HG03342 (cell line): ENCODE measurements at regions not wholly inside any gene's neighbourhood (a gene's known extent, or its start where the extent isn't known, plus 50 kb on each side); places are given as distances from the start of the nearest gene placed in this dataset.
A peak's percentile ranks its signal among the peaks of the same experiment; 100 is the strongest.
"Not testable (repeated sequence)": the region's sequence is repeated elsewhere in the genome, so short reads cannot be mapped to it uniquely, and the experiment has no call there.

Experiments
- ATAC-seq: cut with Tn5 transposase; IDR thresholded peaks from one replicate; pipeline ENCODE4 v1.9.1; 2021; ENCODE audit warnings: mild to moderate bottlenecking, moderate library complexity; ENCODE audit not compliant: unreplicated experiment

GRCh38 chr7:156046031-156046560, 233.8 kb upstream of the SHH start:
- no peak for ATAC-seq

- no peak for ATAC-seq
Observed at GRCh38 chr7:156043416-156044178, 231.3 kb upstream of the SHH start.

GRCh38 chr7:156041398-156041797, 229.1 kb upstream of the SHH start:
- ATAC-seq = no peak

- ATAC-seq = no peak
Observed at GRCh38 chr7:156039971-156040677, 227.9 kb upstream of the SHH start.

GRCh38 chr7:156039194-156039593, 226.9 kb upstream of the SHH start:
- ATAC-seq = no peak

DNA sequence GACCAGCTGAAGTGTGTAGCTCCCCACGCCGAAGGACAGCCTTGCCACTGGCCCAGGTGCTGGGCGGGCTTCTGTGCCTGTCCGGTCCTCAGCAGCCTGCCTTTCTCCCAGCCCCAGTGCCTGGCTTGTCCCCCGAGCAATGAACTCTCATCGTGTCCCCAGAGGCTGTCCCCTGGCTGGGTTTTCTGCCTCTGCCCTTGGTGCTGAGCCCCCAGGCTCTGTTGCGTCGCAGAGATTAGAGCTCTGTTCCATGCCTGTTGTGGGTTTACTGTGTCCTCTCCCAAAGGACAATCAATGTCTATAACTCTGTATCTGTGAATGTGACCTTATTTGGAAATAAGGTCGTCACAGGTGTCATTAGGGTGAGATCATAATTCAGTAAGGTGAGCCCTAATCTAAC, 226.1 kb upstream of the SHH start:
- ATAC-seq = no peak

GRCh38 chr7:156036153-156036552, 223.9 kb upstream of the SHH start:
- no peak for ATAC-seq

- ATAC-seq = not testable (repeated sequence)
Observed at GRCh38 chr7:156035387-156035786, 223.1 kb upstream of the SHH start.

DNA sequence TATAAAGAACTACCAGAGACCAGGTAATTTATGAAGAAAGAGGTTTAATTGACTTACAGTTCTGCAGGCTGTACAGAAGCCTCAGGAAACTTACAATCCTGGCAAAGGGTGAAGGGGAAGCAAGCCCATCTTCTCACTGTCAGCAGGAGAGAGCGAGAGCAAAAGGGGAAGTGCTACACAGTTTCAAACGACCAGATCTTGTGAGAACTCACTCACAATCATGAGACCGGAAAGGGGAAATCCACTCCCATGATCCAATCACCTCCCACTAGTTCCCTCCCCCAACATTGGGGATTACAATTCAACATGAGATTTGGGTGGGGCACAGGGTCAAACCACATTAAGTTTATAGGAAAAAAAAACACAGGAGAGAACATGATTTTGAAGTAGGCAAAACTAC, 222.1 kb upstream of the SHH start:
- peak; percentile 76 for ATAC-seq

- no peak for ATAC-seq
Observed at GRCh38 chr7:156032973-156033372, 220.7 kb upstream of the SHH start.

GRCh38 chr7:156031679-156032478, 219.6 kb upstream of the SHH start:
- no peak for ATAC-seq

GRCh38 chr7:156029460-156030007, 217.3 kb upstream of the SHH start:
- ATAC-seq = no peak

DNA sequence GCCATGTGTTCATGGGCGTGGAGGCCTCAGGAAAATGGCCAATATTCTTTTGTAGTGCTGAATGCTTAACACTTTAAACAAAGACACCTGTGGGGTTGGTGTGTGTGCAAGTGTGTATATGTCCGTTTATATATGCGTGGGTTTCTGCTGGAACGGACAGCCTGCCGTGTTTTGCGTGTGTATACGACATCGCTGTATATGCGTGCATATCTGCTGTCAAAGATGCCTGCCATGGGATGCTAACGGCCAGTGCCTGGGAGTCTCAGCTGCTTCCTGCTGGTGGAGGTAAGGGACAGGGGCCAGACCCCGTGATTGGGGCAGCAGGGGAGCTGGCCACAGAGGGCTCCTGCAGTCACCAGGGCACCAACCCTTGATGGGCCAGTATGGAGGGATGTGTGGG, 216.3 kb upstream of the SHH start:
- no peak for ATAC-seq

DNA sequence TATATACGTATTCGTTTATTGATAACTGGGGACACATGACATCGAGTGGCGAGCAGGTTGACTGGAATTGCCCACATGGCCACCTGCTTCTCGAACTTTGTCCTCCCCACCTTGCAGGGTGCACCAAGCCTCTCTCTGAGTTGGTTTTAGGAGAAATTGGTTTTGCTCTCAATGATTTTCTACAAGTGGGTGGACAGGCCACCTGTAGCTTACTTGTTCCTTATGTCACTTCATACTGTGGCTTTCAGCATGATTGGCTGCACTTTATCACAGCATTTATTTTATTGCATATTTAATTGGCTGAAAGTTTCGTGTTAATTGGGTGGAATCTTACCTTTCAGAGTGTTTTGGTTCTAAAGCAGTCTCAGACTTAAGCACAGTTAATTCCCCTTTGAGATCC, 215.6 kb upstream of the SHH start:
- no peak for ATAC-seq

DNA sequence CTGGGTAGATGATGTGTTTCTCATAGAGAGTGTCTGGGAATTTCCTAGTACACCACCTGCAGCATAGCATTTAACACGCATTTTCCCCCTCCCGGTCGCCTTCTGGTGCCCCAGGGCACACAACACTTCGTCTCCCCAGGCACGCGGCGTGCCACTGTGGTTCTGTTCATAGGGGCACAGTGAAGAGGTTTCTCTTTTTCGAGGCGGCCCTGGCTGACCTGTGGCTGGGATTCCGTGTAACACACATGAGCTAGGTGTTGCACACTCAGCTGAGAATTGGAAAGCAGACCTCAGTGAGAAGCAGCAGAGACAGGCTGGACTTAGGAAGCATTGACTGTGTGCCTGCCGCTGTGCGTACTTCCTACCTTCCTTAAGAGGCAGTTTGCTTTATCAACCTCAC, 214.3 kb upstream of the SHH start:
- no peak for ATAC-seq

DNA sequence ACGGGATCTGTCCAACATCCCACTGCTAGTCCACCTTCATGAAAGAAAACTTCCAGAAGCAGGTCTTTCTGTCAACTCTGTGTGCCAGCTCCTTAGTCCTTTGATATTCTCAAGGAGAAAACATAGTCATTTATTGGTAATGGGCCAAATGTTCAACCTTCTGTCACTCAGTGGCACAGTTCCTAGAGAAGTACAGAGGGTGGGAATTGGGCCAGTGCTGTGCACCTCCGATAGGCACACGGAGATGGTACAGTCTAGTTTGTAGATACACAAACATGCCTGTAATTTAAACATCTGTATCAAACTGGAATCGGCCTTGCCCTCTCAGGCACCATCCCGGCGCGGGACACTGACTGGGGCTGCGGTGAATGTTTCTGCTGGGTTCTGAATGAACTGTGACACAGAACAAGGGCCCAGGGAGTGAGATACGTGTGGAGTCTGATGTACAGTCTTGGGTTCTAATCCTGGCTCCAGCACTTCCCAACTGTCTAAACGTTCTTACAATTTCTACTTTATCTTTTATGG, 213.9 kb upstream of the SHH start:
- ATAC-seq = no peak

DNA sequence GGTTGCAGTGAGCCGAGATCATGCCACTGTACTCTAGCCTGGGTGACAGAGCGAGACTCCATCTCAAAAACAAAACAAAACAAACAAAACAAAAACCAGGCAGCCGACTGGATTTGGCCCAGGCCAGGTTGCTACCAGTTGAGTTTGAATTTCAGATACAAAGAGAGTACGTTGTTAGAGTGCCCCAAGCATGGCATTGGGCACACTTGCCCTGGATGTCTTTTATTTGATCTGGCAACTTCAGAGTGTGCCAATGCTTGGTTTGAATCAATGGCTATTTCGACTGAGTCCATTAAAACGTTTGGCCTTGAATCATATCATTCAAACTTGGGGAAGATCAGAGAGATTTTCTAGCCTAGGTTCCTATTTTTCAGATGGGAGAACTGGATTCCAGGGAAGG, 213.4 kb upstream of the SHH start:
- no peak for ATAC-seq

- no peak for ATAC-seq
Observed at GRCh38 chr7:156024201-156024600, 211.9 kb upstream of the SHH start.

DNA sequence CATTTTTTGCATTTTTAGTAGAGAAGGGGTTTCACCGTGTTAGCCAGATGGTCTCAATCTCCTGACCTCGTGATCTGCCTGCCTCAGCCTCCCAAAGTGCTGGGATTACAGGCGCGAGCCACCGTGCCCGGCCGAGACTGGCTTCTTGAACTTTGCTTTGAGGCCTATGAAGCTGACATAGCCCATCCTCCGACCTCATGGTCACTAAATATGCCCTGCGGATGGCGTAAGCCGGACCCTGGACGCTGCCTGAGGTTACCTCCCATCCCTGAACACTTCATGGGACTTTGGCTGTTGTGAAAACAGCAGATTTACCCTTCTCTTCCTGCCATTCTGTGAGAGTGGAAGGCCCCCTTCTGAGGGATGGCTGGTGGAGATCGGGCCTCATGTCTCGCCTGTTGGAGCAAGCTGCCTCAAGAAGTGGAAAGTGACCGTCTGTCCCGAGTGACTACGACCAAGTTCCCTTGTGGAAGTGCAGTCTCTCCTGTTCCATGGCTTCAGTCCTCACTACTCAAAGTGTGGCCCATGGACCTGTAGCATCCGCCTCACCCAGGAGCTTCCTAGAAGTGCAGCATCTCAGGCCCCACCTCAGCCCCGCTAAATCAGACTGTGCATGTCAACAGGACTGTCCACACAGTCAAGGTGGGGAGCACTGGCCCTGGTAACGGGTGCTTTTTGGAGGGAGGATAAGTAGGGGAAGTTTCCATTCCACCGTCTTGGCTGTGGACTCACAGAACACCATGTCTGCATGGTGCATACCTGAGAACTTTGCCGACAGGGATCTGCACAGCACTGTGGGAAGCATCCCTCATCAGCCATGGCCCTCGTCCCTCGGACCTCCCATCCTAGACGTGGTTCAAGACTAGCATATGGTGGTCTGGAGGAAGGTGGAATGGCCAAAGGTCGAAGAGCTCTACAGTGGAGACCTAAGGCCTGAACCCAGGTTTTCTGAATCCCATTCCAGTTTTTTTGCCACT, 210.5 kb upstream of the SHH start:
- no peak for ATAC-seq

- no peak for ATAC-seq
Observed at GRCh38 chr7:156021471-156021870, 209.2 kb upstream of the SHH start.
